Dendritic cell treated with granulocyte-macrophage colony-stimulating factor and Interleukin-4, amounts not matched to agents 40 ng/mL and 50 ng/mL, for 4 days (primary cell): ENCODE measurements at regions not wholly inside any gene's neighbourhood (a gene's known extent, or its start where the extent isn't known, plus 50 kb on each side); places are given as distances from the start of the nearest gene placed in this dataset.
"Not testable (repeated sequence)": the region's sequence is repeated elsewhere in the genome, so short reads cannot be mapped to it uniquely, and the experiment has no call there.

Experiments
- H3K27ac Mint-ChIP-seq: one replicate; pipeline ENCODE4 v1.8.0; 2022; ENCODE audit warnings: mild to moderate bottlenecking, mixed read lengths
- H3K27me3 Mint-ChIP-seq: one replicate; pipeline ENCODE4 v1.8.0; 2022; ENCODE audit warnings: mild to moderate bottlenecking, mixed read lengths
- H3K36me3 Mint-ChIP-seq: one replicate; pipeline ENCODE4 v1.8.0; 2022; ENCODE audit warnings: low read depth, mixed read lengths
- H3K4me1 Mint-ChIP-seq: one replicate; pipeline ENCODE4 v1.8.0; 2022; ENCODE audit warnings: low read depth, mixed read lengths
- H3K4me3 Mint-ChIP-seq: one replicate; pipeline ENCODE4 v1.8.0; 2022; ENCODE audit warnings: mild to moderate bottlenecking, moderate library complexity, mixed read lengths
- H3K9me3 Mint-ChIP-seq: one replicate; pipeline ENCODE4 v1.8.0; 2022; ENCODE audit warnings: mixed read lengths
- intact Hi-C: fragments of 100-400 bp; cut with micrococcal nuclease; formaldehyde crosslinking; loops from one replicate; pipeline ENCODE4 v1.15.0; 2022

GRCh38 chr6:86872810-86873209, 64.5 kb upstream of the HTR1E start:
- H3K27ac Mint-ChIP-seq, H3K4me3 Mint-ChIP-seq, H3K36me3 Mint-ChIP-seq, H3K4me1 Mint-ChIP-seq, H3K27me3 Mint-ChIP-seq, intact Hi-C loops: not testable (repeated sequence)
- peaks cover 77% of the 10 kb centered on the region for H3K9me3 Mint-ChIP-seq

- Mint-ChIP-seq H3K27ac (no peak overlapping the region), H3K4me1 (no peaks in the 10 kb centered on the region), H3K4me3 (no peak overlapping the region), H3K9me3 (peaks cover 81% of the 10 kb centered on the region), H3K36me3 (no peaks in the 10 kb centered on the region), H3K27me3 (no peaks in the 10 kb centered on the region)
- intact Hi-C loops, result no loop called here
These were observed 65.6 kb upstream of the HTR1E start for GRCh38 chr6:86871681-86872080.

GRCh38 chr6:86869500-86869899, 67.8 kb upstream of the HTR1E start:
- Mint-ChIP-seq H3K4me3 (no peak overlapping the region), H3K36me3 (no peaks in the 10 kb centered on the region), H3K4me1 (no peaks in the 10 kb centered on the region), H3K9me3 (peaks cover 66% of the 10 kb centered on the region), H3K27me3 (no peaks in the 10 kb centered on the region), H3K27ac (no peak overlapping the region)
- intact Hi-C loops, result no loop called here

- H3K9me3 Mint-ChIP-seq, result no peaks in the 10 kb centered on the region
- no peak overlapping the region for H3K4me3 Mint-ChIP-seq
- no peaks in the 10 kb centered on the region for H3K4me1 Mint-ChIP-seq
- intact Hi-C loops, result no loop called here
- no peaks in the 10 kb centered on the region for H3K27me3 Mint-ChIP-seq
- no peaks in the 10 kb centered on the region for H3K36me3 Mint-ChIP-seq
- H3K27ac Mint-ChIP-seq, result no peak overlapping the region
These were observed 77.8 kb upstream of the HTR1E start for GRCh38 chr6:86859513-86859912.

- Mint-ChIP-seq H3K27me3 (no peaks in the 10 kb centered on the region), H3K4me1 (no peaks in the 10 kb centered on the region), H3K27ac (no peak overlapping the region), H3K4me3 (no peak overlapping the region), H3K36me3 (no peaks in the 10 kb centered on the region), H3K9me3 (no peaks in the 10 kb centered on the region)
- intact Hi-C loops, result no loop called here
These were observed 78.4 kb upstream of the HTR1E start for GRCh38 chr6:86858970-86859369.

GRCh38 chr6:86857783-86858182, 79.5 kb upstream of the HTR1E start:
- H3K4me1 Mint-ChIP-seq, result no peaks in the 10 kb centered on the region
- no peaks in the 10 kb centered on the region for H3K9me3 Mint-ChIP-seq
- no peak overlapping the region for H3K4me3 Mint-ChIP-seq
- intact Hi-C loops, result no loop called here
- H3K27me3 Mint-ChIP-seq, result no peaks in the 10 kb centered on the region
- H3K27ac Mint-ChIP-seq, result no peak overlapping the region
- no peaks in the 10 kb centered on the region for H3K36me3 Mint-ChIP-seq

GRCh38 chr6:86856937-86857563, 80.3 kb upstream of the HTR1E start:
- H3K4me3 Mint-ChIP-seq, result no peak overlapping the region

GRCh38 chr6:86856379-86856778, 80.9 kb upstream of the HTR1E start:
- Mint-ChIP-seq H3K4me1 (no peaks in the 10 kb centered on the region), H3K36me3 (no peaks in the 10 kb centered on the region), H3K27ac (no peak overlapping the region), H3K4me3 (no peak overlapping the region), H3K27me3 (no peaks in the 10 kb centered on the region), H3K9me3 (no peaks in the 10 kb centered on the region)
- intact Hi-C loops, result no loop called here

More at GRCh38 chr6:86856937-86857563, 80.3 kb upstream of the HTR1E start:
- Mint-ChIP-seq H3K4me1 (no peaks in the 10 kb centered on the region), H3K27me3 (no peaks in the 10 kb centered on the region), H3K27ac (no peak overlapping the region), H3K9me3 (no peaks in the 10 kb centered on the region), H3K36me3 (no peaks in the 10 kb centered on the region)
- intact Hi-C loops, result no loop called here

- H3K4me3 Mint-ChIP-seq, result no peak overlapping the region
- intact Hi-C loops, result no loop called here
- no peaks in the 10 kb centered on the region for H3K27me3 Mint-ChIP-seq
- no peaks in the 10 kb centered on the region for H3K4me1 Mint-ChIP-seq
- H3K9me3 Mint-ChIP-seq, result peaks cover 15% of the 10 kb centered on the region
- no peaks in the 10 kb centered on the region for H3K36me3 Mint-ChIP-seq
- no peak overlapping the region for H3K27ac Mint-ChIP-seq
These were observed 88.3 kb upstream of the HTR1E start for GRCh38 chr6:86848986-86849385.

- Mint-ChIP-seq H3K27me3 (no peaks in the 10 kb centered on the region), H3K27ac (no peak overlapping the region), H3K4me3 (no peak overlapping the region), H3K36me3 (no peaks in the 10 kb centered on the region), H3K9me3 (no peaks in the 10 kb centered on the region), H3K4me1 (no peaks in the 10 kb centered on the region)
- intact Hi-C loops, result no loop called here
These were observed 104.6 kb upstream of the HTR1E start for GRCh38 chr6:86832686-86833085.

- Mint-ChIP-seq H3K4me1 (no peaks in the 10 kb centered on the region), H3K4me3 (no peak overlapping the region), H3K36me3 (no peaks in the 10 kb centered on the region), H3K27ac (no peak overlapping the region), H3K9me3 (no peaks in the 10 kb centered on the region), H3K27me3 (no peaks in the 10 kb centered on the region)
- intact Hi-C loops, result no loop called here
These were observed 111.9 kb upstream of the HTR1E start for GRCh38 chr6:86825436-86825835.

- H3K9me3 Mint-ChIP-seq, result peaks cover 9% of the 10 kb centered on the region
- H3K4me1 Mint-ChIP-seq, result no peaks in the 10 kb centered on the region
- H3K4me3 Mint-ChIP-seq, result no peak overlapping the region
- intact Hi-C loops, result no loop called here
- no peaks in the 10 kb centered on the region for H3K36me3 Mint-ChIP-seq
- H3K27ac Mint-ChIP-seq, result no peak overlapping the region
- no peaks in the 10 kb centered on the region for H3K27me3 Mint-ChIP-seq
These were observed 114.6 kb upstream of the HTR1E start for GRCh38 chr6:86822747-86823146.

- intact Hi-C loops, result no loop called here
- H3K27ac Mint-ChIP-seq, result no peak overlapping the region
- no peaks in the 10 kb centered on the region for H3K27me3 Mint-ChIP-seq
- H3K36me3 Mint-ChIP-seq, result no peaks in the 10 kb centered on the region
- no peak overlapping the region for H3K4me3 Mint-ChIP-seq
- H3K4me1 Mint-ChIP-seq, result no peaks in the 10 kb centered on the region
- H3K9me3 Mint-ChIP-seq, result peaks cover 25% of the 10 kb centered on the region
These were observed 116.6 kb upstream of the HTR1E start for GRCh38 chr6:86820750-86821149.

GRCh38 chr6:86793649-86794048, 143.7 kb upstream of the HTR1E start:
- Mint-ChIP-seq H3K4me1 (no peaks in the 10 kb centered on the region), H3K27ac (no peak overlapping the region), H3K4me3 (no peak overlapping the region), H3K9me3 (peaks cover 38% of the 10 kb centered on the region), H3K36me3 (no peaks in the 10 kb centered on the region), H3K27me3 (no peaks in the 10 kb centered on the region)
- intact Hi-C loops, result no loop called here

GRCh38 chr6:86791476-86791875, 145.9 kb upstream of the HTR1E start:
- intact Hi-C loops, result no loop called here
- no peak overlapping the region for H3K4me3 Mint-ChIP-seq
- H3K27ac Mint-ChIP-seq, result no peak overlapping the region
- H3K9me3 Mint-ChIP-seq, result peaks cover 18% of the 10 kb centered on the region
- no peaks in the 10 kb centered on the region for H3K4me1 Mint-ChIP-seq
- no peaks in the 10 kb centered on the region for H3K36me3 Mint-ChIP-seq
- no peaks in the 10 kb centered on the region for H3K27me3 Mint-ChIP-seq
